ENCODE measurements at regions not wholly inside any gene's neighbourhood (a gene's known extent, or its start where the extent isn't known, plus 50 kb on each side); places are given as distances from the start of the nearest gene placed in this dataset.
"Not testable (repeated sequence)": the region's sequence is repeated elsewhere in the genome, so short reads cannot be mapped to it uniquely, and the experiment has no call there.

- H3K9me3 Mint-ChIP-seq = peaks cover 0 to 32% (median 14%) of the 10 kb centered on the region in 9 donors
- POLR2A ChIA-PET = no interaction called here
- peaks cover 0 to 12% (median 0%) of the 10 kb centered on the region in 3 donors for H3K36me3 Mint-ChIP-seq
- ATAC-seq = no peak
- no peak for DNase-seq
- H3K4me3 Mint-ChIP-seq = no peak overlapping the region
- no peak overlapping the region for H3K27ac Mint-ChIP-seq
- peaks cover 0 to 2% (median 0%) of the 10 kb centered on the region in 4 donors for H3K4me1 Mint-ChIP-seq
- H3K27me3 Mint-ChIP-seq = peaks cover 0 to 4% (median 0%) of the 10 kb centered on the region in 5 donors
These were observed 269.4 kb downstream of the RNF144B start for GRCh38 chr6:18656506-18656905.

DNA sequence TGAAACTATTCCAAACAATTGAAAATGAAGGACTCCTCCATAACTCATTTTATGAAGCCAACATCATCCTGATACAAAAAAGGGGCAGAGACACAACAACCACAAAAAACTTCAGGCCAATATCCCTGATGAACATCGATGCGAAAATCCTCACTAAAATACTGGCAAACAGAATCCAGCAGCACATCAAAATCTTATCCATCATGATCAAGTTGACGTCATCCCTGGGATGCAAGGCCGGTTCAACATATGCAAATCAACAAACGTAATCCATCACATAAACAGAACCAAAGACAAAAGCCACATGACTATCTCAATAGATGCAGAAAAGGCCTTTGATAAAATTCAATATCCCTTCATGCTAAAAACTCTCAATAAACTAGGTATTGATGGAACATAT is 272.8 kb downstream of the RNF144B start:
- ATAC-seq, DNase-seq, H3K4me3 Mint-ChIP-seq, H3K27ac Mint-ChIP-seq, H3K4me1 Mint-ChIP-seq, H3K27me3 Mint-ChIP-seq, POLR2A ChIA-PET: not testable (repeated sequence)
- H3K36me3 Mint-ChIP-seq = peaks cover 0 to 12% (median 0%) of the 10 kb centered on the region in 3 donors
- H3K9me3 Mint-ChIP-seq = peaks cover 0 to 39% (median 14%) of the 10 kb centered on the region in 9 donors

DNA sequence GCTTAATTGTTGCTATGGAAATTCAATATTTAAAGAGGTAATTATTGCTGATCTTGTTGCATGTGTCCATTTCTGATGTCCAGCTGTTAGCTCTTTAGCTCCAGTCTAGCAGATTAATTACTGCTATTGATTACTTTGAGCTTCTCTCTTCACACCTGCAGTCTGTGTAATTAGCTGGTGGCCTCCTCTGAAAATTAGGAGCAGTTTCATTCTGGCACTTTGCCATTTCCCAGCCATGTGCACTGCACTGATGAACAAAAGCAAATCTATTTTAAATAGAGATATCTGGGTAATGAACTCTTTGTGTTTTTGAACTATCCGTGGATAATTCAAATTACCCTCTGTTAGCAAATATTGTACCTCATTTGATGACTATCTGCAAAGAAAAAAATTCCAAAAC is 275.9 kb downstream of the RNF144B start:
- Mint-ChIP-seq H3K27me3 (no peaks in the 10 kb centered on the region), H3K36me3 (peaks cover 0 to 6% (median 0%) of the 10 kb centered on the region in 3 donors), H3K27ac (no peak overlapping the region), H3K4me1 (peaks cover 0 to 2% (median 0%) of the 10 kb centered on the region in 4 donors), H3K4me3 (no peak overlapping the region), H3K9me3 (peaks cover 0 to 25% (median 11%) of the 10 kb centered on the region in 9 donors)
- ATAC-seq (no peak), DNase-seq (no peak)
- POLR2A ChIA-PET = no interaction called here

DNA sequence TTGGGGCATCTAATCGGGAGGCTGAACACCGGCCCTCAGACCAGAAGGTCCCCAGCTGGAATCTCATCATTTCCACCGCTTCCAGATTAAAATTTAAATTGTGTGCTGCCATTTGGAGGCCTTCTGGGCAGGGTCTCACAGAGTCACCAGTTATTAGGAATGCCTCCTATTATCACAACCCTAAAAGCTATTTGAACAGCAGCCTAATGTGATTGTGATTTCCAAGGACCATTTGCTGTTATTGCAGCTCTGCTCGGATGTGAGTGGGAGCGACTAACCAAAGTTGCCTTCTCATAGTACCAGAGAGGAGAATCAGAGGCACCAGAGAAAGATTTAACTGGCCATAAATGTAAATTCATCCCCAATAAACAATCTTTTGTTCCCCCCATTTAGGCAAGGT is 277.3 kb downstream of the RNF144B start:
- peaks cover 0 to 1% (median 0%) of the 10 kb centered on the region in 3 donors for H3K36me3 Mint-ChIP-seq
- H3K27me3 Mint-ChIP-seq = no peaks in the 10 kb centered on the region
- no peak for ATAC-seq
- no peak for DNase-seq
- no peak overlapping the region for H3K27ac Mint-ChIP-seq
- peaks cover 0 to 11% (median under 1%) of the 10 kb centered on the region in 9 donors for H3K9me3 Mint-ChIP-seq
- no peak overlapping the region for H3K4me3 Mint-ChIP-seq
- H3K4me1 Mint-ChIP-seq = peaks cover 0 to 2% (median 0%) of the 10 kb centered on the region in 4 donors
- POLR2A ChIA-PET = no interaction called here

GRCh38 chr6:18667612-18668011 is 280.5 kb downstream of the RNF144B start:
- H3K9me3 Mint-ChIP-seq = no peaks in the 10 kb centered on the region
- H3K27ac Mint-ChIP-seq = no peak overlapping the region
- H3K4me3 Mint-ChIP-seq = no peak overlapping the region
- no peaks in the 10 kb centered on the region for H3K4me1 Mint-ChIP-seq
- H3K36me3 Mint-ChIP-seq = no peaks in the 10 kb centered on the region
- ATAC-seq = no peak
- no peak for DNase-seq
- peaks cover 0 to 4% (median 0%) of the 10 kb centered on the region in 5 donors for H3K27me3 Mint-ChIP-seq
- POLR2A ChIA-PET = no interaction called here

- no peak for ATAC-seq
- POLR2A ChIA-PET = no interaction called here
- H3K4me1 Mint-ChIP-seq = no peaks in the 10 kb centered on the region
- H3K36me3 Mint-ChIP-seq = no peaks in the 10 kb centered on the region
- DNase-seq = no peak
- H3K27ac Mint-ChIP-seq = no peak overlapping the region
- H3K27me3 Mint-ChIP-seq = peaks cover 0 to 4% (median 0%) of the 10 kb centered on the region in 5 donors
- H3K9me3 Mint-ChIP-seq = no peaks in the 10 kb centered on the region
- H3K4me3 Mint-ChIP-seq = no peak overlapping the region
These were observed 281.8 kb downstream of the RNF144B start for GRCh38 chr6:18668994-18669393.

DNA sequence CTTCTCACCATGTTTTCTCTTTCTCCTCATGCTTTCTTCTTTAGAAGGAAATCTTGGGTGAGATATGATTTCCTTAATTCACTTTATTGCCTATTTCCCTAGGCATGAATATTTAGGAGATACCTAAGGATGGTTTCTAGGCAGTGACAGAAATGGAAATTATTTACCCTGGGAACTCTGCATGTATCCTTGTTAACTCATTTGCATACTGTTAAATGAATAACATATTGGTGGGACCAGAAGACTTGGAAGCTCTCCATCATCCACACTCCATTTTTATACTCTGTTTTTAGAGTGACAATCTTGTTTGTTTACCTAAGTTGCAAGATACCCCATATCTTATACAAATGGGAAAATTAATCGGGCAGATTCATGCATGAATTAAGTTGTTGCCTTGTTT is 285.7 kb downstream of the RNF144B start:
- peaks cover 0 to 10% (median 3%) of the 10 kb centered on the region in 9 donors for H3K9me3 Mint-ChIP-seq

GRCh38 chr6:18674346-18674745 is 287.2 kb downstream of the RNF144B start:
- peaks cover 0 to 12% (median 0%) of the 10 kb centered on the region in 5 donors for H3K27me3 Mint-ChIP-seq
- H3K36me3 Mint-ChIP-seq = no peaks in the 10 kb centered on the region
- no peaks in the 10 kb centered on the region for H3K4me1 Mint-ChIP-seq
- H3K4me3 Mint-ChIP-seq = no peak overlapping the region
- DNase-seq = no peak
- POLR2A ChIA-PET = no interaction called here
- H3K27ac Mint-ChIP-seq = no peak overlapping the region
- peaks cover 0 to 25% (median 3%) of the 10 kb centered on the region in 9 donors for H3K9me3 Mint-ChIP-seq
- no peak for ATAC-seq

More for the DNA sequence above, 285.7 kb downstream of the RNF144B start:
- no peak overlapping the region for H3K4me3 Mint-ChIP-seq
- no peak for DNase-seq
- H3K27ac Mint-ChIP-seq = no peak overlapping the region
- ATAC-seq = no peak
- no peaks in the 10 kb centered on the region for H3K36me3 Mint-ChIP-seq
- peaks cover 0 to 12% (median 0%) of the 10 kb centered on the region in 5 donors for H3K27me3 Mint-ChIP-seq
- no peaks in the 10 kb centered on the region for H3K4me1 Mint-ChIP-seq
- POLR2A ChIA-PET = no interaction called here

DNA sequence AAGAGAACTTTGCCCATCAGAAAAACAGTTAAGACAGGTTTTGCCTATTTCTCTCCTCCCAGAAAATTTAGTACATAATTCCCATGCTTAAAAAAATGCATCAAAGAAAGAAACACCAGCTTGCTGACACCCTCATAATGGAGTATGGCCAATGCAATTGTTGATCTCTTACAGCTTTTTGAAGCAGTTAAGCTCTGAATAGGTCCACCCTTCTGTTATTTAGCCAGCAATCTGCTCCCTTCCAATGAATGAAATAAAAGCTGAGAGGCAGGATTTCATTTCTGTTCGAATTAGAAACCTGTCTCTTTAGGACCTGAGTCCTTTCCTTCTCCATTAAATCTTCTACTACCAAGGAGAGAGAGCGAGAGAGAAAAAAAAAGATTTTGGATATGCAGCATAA is 288.7 kb downstream of the RNF144B start:
- no peak for ATAC-seq
- POLR2A ChIA-PET = no interaction called here

GRCh38 chr6:18676548-18676947 is 289.4 kb downstream of the RNF144B start:
- DNase-seq (no peak), ATAC-seq (no peak)
- Mint-ChIP-seq H3K9me3 (peaks cover 0 to 31% (median 3%) of the 10 kb centered on the region in 9 donors), H3K4me1 (no peaks in the 10 kb centered on the region), H3K27me3 (peaks cover 0 to 8% (median 0%) of the 10 kb centered on the region in 5 donors), H3K27ac (no peak overlapping the region), H3K36me3 (no peaks in the 10 kb centered on the region), H3K4me3 (no peak overlapping the region)
- POLR2A ChIA-PET = no interaction called here

More for the DNA sequence above, 288.7 kb downstream of the RNF144B start:
- Mint-ChIP-seq H3K4me3 (no peak overlapping the region), H3K9me3 (peaks cover 0 to 31% (median 3%) of the 10 kb centered on the region in 9 donors), H3K36me3 (no peaks in the 10 kb centered on the region), H3K4me1 (no peaks in the 10 kb centered on the region), H3K27ac (no peak overlapping the region), H3K27me3 (peaks cover 0 to 9% (median 0%) of the 10 kb centered on the region in 5 donors)
- no peak for DNase-seq

- no peak overlapping the region for H3K27ac Mint-ChIP-seq
- H3K4me1 Mint-ChIP-seq = no peaks in the 10 kb centered on the region
- POLR2A ChIA-PET = no interaction called here
- peaks cover 0 to 4% (median 0%) of the 10 kb centered on the region in 5 donors for H3K27me3 Mint-ChIP-seq
- ATAC-seq (no peak), DNase-seq (no peak)
- H3K4me3 Mint-ChIP-seq = no peak overlapping the region
- H3K9me3 Mint-ChIP-seq = peaks cover 0 to 31% (median 4%) of the 10 kb centered on the region in 9 donors
- no peaks in the 10 kb centered on the region for H3K36me3 Mint-ChIP-seq
These were observed 293.7 kb downstream of the RNF144B start for GRCh38 chr6:18680842-18681241.

- Mint-ChIP-seq H3K4me3 (no peak overlapping the region), H3K27me3 (peaks cover 0 to 4% (median 0%) of the 10 kb centered on the region in 5 donors), H3K36me3 (no peaks in the 10 kb centered on the region), H3K9me3 (peaks cover 0 to 29% (median 4%) of the 10 kb centered on the region in 9 donors), H3K27ac (no peak overlapping the region), H3K4me1 (no peaks in the 10 kb centered on the region)
- ATAC-seq (no peak), DNase-seq (no peak)
- POLR2A ChIA-PET = no interaction called here
These were observed 294.8 kb downstream of the RNF144B start for GRCh38 chr6:18681832-18682503.

DNA sequence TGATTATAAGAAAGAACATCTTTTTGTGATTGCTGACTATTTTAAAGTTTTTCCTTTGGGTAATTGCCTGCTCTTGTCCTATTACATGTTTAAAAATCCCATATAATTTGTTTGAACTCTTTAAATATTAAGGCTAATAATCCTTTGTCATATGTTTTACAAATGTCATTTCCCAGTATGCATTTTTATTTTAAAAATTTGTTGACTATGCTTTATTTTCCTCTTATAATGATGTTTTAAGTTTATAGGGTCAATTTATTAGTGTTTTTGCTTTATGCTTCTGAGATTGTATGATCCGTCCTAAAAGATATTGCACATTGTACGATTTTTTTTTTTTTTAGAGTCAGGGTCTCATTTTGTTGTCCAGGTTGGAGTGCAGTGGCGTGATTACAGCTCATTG is 297.2 kb downstream of the RNF144B start:
- Mint-ChIP-seq H3K9me3 (peaks cover 0 to 6% (median 0%) of the 10 kb centered on the region in 9 donors), H3K4me1 (no peaks in the 10 kb centered on the region), H3K36me3 (no peaks in the 10 kb centered on the region), H3K27ac (no peak overlapping the region), H3K4me3 (no peak overlapping the region), H3K27me3 (no peaks in the 10 kb centered on the region)
- DNase-seq (no peak), ATAC-seq (no peak)
- POLR2A ChIA-PET = no interaction called here
